GM21737 (cell line): ENCODE measurements at regions not wholly inside any gene's neighbourhood (a gene's known extent, or its start where the extent isn't known, plus 50 kb on each side); places are given as distances from the start of the nearest gene placed in this dataset.

Experiments
- ATAC-seq: cut with Tn5 transposase; IDR thresholded peaks from one replicate; pipeline ENCODE4 v1.9.1; 2021; ENCODE audit warnings: mild to moderate bottlenecking, moderate library complexity; ENCODE audit not compliant: unreplicated experiment

DNA sequence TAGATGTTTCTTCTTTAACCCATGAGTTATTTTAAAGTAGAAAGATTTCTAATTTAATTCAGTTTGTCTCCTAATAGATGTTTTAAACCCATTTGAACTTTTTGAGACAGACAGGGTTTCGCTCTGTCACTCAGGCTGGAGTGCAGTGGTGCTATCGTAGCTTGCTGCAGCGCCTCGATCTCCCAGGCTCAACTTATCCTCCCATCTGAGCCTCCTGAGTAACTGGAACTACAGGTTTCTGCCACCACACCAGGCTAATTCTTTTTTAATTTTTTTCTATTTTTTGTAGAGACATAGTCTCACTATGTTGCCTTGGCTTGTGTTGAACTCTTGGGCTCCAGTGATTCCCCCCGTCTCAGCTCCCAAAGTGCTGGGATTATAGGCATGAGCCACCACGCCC lies 53.0 kb upstream of the RAB18 start:
- no peak for ATAC-seq

GRCh38 chr10:27450225-27450624 lies 53.9 kb upstream of the RAB18 start:
- no peak for ATAC-seq

GRCh38 chr10:27449571-27449970 lies 54.5 kb upstream of the RAB18 start:
- ATAC-seq: no peak

DNA sequence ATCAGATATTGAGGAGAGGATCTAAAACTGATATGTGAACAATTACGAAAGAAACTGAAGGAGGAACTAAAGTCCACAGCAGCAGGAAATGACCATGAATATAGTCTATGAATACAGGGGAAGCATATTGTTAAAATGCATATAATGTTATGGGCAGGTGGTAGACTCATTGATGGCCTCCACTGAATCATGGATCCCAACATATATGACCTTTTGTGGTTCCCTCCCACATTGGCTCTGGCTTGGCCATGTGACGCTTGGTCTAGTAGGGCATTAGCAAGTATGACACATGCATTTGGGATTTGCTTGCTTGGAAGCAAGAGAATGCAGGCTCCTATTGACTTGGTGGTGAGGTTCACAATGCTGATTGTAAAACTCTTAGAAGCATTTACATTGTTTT lies 55.2 kb upstream of the RAB18 start:
- ATAC-seq: no peak

- no peak for ATAC-seq
These were observed 56.6 kb upstream of the RAB18 start for GRCh38 chr10:27447540-27447939.

- ATAC-seq: no peak
These were observed 57.8 kb upstream of the RAB18 start for GRCh38 chr10:27446091-27446918.

DNA sequence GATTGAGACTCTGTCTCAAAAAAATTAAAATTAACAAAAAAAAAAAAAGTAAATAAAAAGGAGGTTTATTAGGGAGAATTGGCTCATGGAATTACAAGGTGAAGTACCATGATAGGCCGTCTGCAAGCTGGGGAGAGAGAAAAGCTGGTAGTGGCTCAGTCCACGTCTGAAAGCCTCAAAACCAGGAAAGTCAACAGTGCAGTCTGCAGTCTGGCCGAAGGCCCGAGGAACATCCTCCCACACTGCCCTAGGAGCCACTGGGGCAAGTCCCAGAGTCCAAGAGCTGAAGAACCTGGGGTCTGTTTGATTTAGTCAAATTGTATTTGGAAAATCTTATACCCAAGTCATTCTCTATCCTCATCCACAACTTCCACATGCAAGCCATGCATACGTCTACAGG lies 59.0 kb upstream of the RAB18 start:
- ATAC-seq: no peak

GRCh38 chr10:27440478-27440877 lies 63.6 kb upstream of the RAB18 start:
- no peak for ATAC-seq

DNA sequence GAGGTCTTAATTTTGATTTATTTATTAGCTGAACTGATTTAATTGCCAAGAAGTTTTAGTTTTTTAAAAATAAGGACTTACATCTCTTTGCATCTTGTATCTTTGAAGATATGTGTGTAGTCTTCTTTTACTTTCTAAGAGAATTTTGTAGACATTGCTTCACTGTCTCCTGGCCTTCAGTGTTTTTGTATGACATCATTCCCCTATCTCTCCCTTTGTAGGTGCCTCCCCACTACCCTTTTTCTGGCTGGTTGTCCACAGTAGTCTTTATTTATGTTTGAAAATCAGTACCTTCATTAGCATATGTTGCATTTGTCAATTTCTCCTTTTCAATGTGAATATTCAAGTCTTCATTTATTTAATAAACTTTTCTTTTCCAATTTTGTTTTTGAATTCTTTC lies 64.1 kb upstream of the RAB18 start:
- no peak for ATAC-seq

GRCh38 chr10:27439101-27439500 lies 65.0 kb upstream of the RAB18 start:
- ATAC-seq: no peak

DNA sequence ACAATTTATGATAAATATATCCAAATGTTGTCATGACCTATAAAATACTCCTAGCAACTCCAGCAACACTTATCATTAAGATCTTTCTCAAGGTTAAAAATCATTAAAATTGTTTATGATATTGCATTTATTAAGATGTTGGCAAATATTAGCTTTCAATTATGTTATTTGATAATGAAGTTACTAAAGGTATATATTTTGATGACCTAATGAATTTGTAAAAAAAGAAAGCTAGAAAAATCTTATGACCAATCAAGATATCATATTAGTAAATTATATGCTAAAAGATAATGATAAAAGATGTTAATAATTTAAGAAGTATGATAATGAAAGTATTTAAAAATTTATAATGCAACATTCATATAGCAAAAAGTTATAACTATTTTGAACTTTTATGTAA lies 66.3 kb upstream of the RAB18 start:
- no peak for ATAC-seq

- no peak for ATAC-seq
These were observed 67.4 kb upstream of the RAB18 start for GRCh38 chr10:27436710-27437109.

DNA sequence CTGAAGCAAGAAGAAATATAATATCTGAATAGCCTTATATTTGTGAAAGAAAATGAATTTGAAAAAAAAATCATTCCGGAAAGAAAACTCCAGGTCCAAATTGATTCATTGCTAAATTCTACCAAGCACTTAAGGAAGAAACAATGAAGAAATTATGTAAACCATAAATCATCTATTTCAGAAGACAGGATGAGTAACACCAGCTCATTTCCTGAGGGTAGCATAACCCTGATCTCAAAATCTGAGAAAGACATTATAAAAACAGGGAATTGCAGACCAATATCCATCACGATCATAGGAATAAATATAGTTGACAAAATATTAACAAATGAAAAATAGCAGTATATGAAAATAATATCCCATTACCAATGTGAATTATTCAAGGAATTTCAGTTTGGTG lies 70.1 kb upstream of the RAB18 start:
- ATAC-seq: no peak

- no peak for ATAC-seq
These were observed 77.1 kb upstream of the RAB18 start for GRCh38 chr10:27426948-27427467.

- no peak for ATAC-seq
These were observed 90.2 kb upstream of the RAB18 start for GRCh38 chr10:27413831-27414348.

- ATAC-seq: no peak
These were observed 90.7 kb upstream of the RAB18 start for GRCh38 chr10:27413387-27413786.

DNA sequence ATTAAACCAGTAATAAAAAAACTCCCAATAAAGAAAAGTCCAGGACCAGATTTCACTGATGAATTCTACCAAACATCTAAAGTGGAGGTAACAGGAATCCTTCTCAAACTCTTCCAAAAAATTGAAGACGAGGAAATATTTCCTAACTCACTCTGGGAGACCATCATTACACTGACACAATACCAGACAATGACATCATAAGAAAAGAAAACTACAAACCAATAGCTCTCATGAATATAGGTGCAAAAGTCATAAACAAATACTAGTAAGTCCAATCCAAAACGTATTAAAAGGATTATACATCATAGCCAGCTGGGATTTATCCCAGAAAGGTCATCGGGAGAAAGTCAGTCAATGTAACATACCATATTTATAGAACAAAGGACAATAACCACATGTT lies 94.0 kb upstream of the RAB18 start:
- no peak for ATAC-seq

- no peak for ATAC-seq
These were observed 96.8 kb upstream of the RAB18 start for GRCh38 chr10:27407271-27407670.

GRCh38 chr10:27399871-27400270 lies 104.2 kb upstream of the RAB18 start:
- ATAC-seq: no peak

DNA sequence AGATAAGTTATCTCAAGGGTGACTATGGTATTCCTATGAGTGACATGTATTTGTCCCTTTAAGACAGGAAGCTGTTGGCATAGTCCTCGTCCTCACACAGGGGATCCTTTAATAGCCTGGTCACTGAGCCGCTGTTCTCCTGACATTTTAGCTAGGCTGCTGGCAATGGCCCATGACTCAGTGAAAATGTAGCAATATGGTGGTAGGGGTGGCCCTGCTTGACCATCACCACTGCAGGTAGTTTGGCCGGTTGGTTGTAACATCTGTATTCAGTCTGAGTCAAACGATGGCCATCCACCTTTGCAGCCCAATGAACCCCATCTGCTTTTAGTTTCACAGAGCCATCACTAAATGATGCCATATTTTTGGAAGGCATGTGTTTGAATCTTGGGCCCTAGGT lies 110.1 kb upstream of the RAB18 start:
- ATAC-seq: no peak

GRCh38 chr10:27392606-27393005 lies 111.5 kb upstream of the RAB18 start:
- no peak for ATAC-seq

DNA sequence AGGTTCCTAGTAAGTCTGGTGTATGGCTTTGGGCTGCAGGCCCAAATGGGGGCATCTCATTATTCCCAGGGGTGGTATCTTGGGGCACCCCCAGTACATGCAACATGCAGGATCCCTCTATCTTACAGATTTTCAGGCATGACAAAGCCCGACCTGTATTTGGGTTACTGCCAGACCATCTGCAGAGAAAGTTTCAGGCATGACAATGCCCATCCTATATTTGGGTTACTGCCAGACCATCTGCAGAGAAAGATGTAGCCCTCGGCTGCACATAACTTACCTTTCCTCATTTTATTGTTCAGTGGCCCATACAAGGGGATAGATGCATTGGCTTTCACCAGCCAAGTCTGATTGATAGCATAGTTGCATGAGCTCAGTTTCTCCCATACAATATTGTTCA lies 112.2 kb upstream of the RAB18 start:
- ATAC-seq: no peak

GRCh38 chr10:27391325-27391724 lies 112.8 kb upstream of the RAB18 start:
- no peak for ATAC-seq
